ENCODE measurements at regions not wholly inside any gene's neighbourhood (a gene's known extent, or its start where the extent isn't known, plus 50 kb on each side); places are given as distances from the start of the nearest gene placed in this dataset.

DNA sequence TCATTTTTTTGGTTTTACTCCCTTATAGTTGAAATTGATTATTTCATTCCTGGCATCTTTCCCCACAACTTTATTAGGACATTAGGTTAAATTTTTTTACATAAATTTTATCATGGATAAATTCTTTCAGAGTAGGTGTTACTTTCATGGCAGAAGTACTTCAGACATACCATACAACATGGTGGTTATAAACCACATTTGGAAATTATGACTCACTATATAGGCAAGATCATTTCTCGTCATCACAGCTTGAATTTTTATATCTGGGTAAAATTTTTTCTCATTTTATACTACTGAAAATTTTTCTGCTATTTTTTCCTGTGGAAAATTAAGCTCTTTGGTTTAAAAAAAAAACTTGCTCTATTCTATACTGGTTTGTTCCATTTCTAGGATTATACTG lies 111.9 kb upstream of the COL5A2 start:
- no peak for TF ChIP-seq EZH2 (IDR thresholded peaks at IDR 0.05; ENCODE audit: borderline replicate concordance, insufficient read depth, low read depth, low read length, poor library complexity, severe bottlenecking)
- TF ChIP-seq, protein P1, sequence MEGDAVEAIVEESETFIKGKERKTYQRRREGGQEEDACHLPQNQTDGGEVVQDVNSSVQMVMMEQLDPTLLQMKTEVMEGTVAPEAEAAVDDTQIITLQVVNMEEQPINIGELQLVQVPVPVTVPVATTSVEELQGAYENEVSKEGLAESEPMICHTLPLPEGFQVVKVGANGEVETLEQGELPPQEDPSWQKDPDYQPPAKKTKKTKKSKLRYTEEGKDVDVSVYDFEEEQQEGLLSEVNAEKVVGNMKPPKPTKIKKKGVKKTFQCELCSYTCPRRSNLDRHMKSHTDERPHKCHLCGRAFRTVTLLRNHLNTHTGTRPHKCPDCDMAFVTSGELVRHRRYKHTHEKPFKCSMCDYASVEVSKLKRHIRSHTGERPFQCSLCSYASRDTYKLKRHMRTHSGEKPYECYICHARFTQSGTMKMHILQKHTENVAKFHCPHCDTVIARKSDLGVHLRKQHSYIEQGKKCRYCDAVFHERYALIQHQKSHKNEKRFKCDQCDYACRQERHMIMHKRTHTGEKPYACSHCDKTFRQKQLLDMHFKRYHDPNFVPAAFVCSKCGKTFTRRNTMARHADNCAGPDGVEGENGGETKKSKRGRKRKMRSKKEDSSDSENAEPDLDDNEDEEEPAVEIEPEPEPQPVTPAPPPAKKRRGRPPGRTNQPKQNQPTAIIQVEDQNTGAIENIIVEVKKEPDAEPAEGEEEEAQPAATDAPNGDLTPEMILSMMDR (IDR thresholded peaks at IDR 0.05), result no peak
